ENCODE measurements at regions not wholly inside any gene's neighbourhood (a gene's known extent, or its start where the extent isn't known, plus 50 kb on each side); places are given as distances from the start of the nearest gene placed in this dataset.
"Not testable (repeated sequence)": the region's sequence is repeated elsewhere in the genome, so short reads cannot be mapped to it uniquely, and the experiment has no call there.

- CTCF ChIA-PET (ENCODE audit: partially characterized antibody), result no interaction called here
These were observed 676.7 kb upstream of the SPRY2 start for GRCh38 chr13:81017513-81018152.

GRCh38 chr13:81012031-81012430, 671.1 kb upstream of the SPRY2 start:
- DNase-seq, result no peak
- no peaks in the 10 kb centered on the region for H3K4me1 Mint-ChIP-seq
- no peak overlapping the region for H3K4me3 Mint-ChIP-seq
- ChIA-PET POLR2A (ENCODE audit: partially characterized antibody) (no interaction called here), CTCF (ENCODE audit: partially characterized antibody) (no interaction called here)
- H3K36me3 Mint-ChIP-seq, result no peaks in the 10 kb centered on the region
- no peaks in the 10 kb centered on the region for H3K4me1 ChIP-seq (ENCODE audit: insufficient read depth, low read length)
- H3K27me3 ChIP-seq (ENCODE audit: insufficient read depth, low read length), result no peaks in the 10 kb centered on the region
- no peak overlapping the region for H3K27ac Mint-ChIP-seq
- H3K4me3 ChIP-seq (ENCODE audit: low read length in 2 of 2), result no peak overlapping the region
- H3K27me3 Mint-ChIP-seq, result no peaks in the 10 kb centered on the region
- intact Hi-C loops (cut with micrococcal nuclease), result loop anchor here (10.0 kb wide), 1 partner anchor 1337 kb away; no protein-coding TSS in a partner anchor
- H3K36me3 ChIP-seq (ENCODE audit: insufficient read depth, low read length), result no peaks in the 10 kb centered on the region
- peaks cover 3 to 38% (median 15%) of the 10 kb centered on the region in 8 donors for H3K9me3 Mint-ChIP-seq
- H3K27ac ChIP-seq (ENCODE audit: low read depth, low read length), result no peak overlapping the region
- peaks cover 0 to 5% of the 10 kb centered on the region in 2 donors for H3K9me3 ChIP-seq (ENCODE audit: control insufficient read depth in 1 of 2, low read length in 2 of 2)

More at GRCh38 chr13:81017513-81018152, 676.7 kb upstream of the SPRY2 start:
- Histone ChIP-seq H3K27me3 (ENCODE audit: insufficient read depth, low read length) (no peaks in the 10 kb centered on the region), H3K36me3 (ENCODE audit: insufficient read depth, low read length) (no peaks in the 10 kb centered on the region), H3K4me1 (ENCODE audit: insufficient read depth, low read length) (no peaks in the 10 kb centered on the region), H3K4me3 (ENCODE audit: low read length in 2 of 2) (no peak overlapping the region), H3K9me3 (ENCODE audit: control insufficient read depth in 1 of 2, low read length in 2 of 2) (no peaks in the 10 kb centered on the region), H3K27ac (ENCODE audit: low read depth, low read length) (no peak overlapping the region)
- DNase-seq, result no peak
- POLR2A ChIA-PET (ENCODE audit: partially characterized antibody), result no interaction called here
- intact Hi-C loops (cut with micrococcal nuclease), result loop anchor here (10.0 kb wide), 1 partner anchor 1343 kb away; no protein-coding TSS in a partner anchor
- Mint-ChIP-seq H3K9me3 (peaks cover 2 to 25% (median 5%) of the 10 kb centered on the region in 8 donors), H3K4me1 (no peaks in the 10 kb centered on the region), H3K36me3 (no peaks in the 10 kb centered on the region), H3K27ac (no peak overlapping the region), H3K27me3 (no peaks in the 10 kb centered on the region), H3K4me3 (no peak overlapping the region)

GRCh38 chr13:81001828-81002385, 661.0 kb upstream of the SPRY2 start:
- DNase-seq, result no peak
- Mint-ChIP-seq H3K9me3 (peaks cover 0 to 21% (median 6%) of the 10 kb centered on the region in 8 donors), H3K27me3 (no peaks in the 10 kb centered on the region), H3K4me3 (no peak overlapping the region), H3K4me1 (no peaks in the 10 kb centered on the region), H3K36me3 (no peaks in the 10 kb centered on the region), H3K27ac (no peak overlapping the region)
- Histone ChIP-seq H3K36me3 (ENCODE audit: insufficient read depth, low read length) (no peaks in the 10 kb centered on the region), H3K4me1 (ENCODE audit: insufficient read depth, low read length) (no peaks in the 10 kb centered on the region), H3K27ac (ENCODE audit: low read depth, low read length) (no peak overlapping the region), H3K9me3 (ENCODE audit: control insufficient read depth in 1 of 2, low read length in 2 of 2) (no peaks in the 10 kb centered on the region), H3K27me3 (ENCODE audit: insufficient read depth, low read length) (no peaks in the 10 kb centered on the region), H3K4me3 (ENCODE audit: low read length in 2 of 2) (no peak overlapping the region)
- CTCF ChIA-PET (ENCODE audit: partially characterized antibody), result no interaction called here
- POLR2A ChIA-PET (ENCODE audit: partially characterized antibody), result no interaction called here
- intact Hi-C loops (cut with micrococcal nuclease), result no loop called here

GRCh38 chr13:80998603-80999002, 657.7 kb upstream of the SPRY2 start:
- CTCF ChIA-PET (ENCODE audit: partially characterized antibody), result not testable (repeated sequence)

GRCh38 chr13:80989747-80990146, 648.8 kb upstream of the SPRY2 start:
- Histone ChIP-seq H3K27ac (ENCODE audit: low read depth, low read length) (no peak overlapping the region), H3K36me3 (ENCODE audit: insufficient read depth, low read length) (no peaks in the 10 kb centered on the region), H3K4me1 (ENCODE audit: insufficient read depth, low read length) (no peaks in the 10 kb centered on the region), H3K27me3 (ENCODE audit: insufficient read depth, low read length) (no peaks in the 10 kb centered on the region), H3K4me3 (ENCODE audit: low read length in 2 of 2) (no peak overlapping the region), H3K9me3 (ENCODE audit: control insufficient read depth in 1 of 2, low read length in 2 of 2) (no peaks in the 10 kb centered on the region)
- intact Hi-C loops (cut with micrococcal nuclease), result no loop called here
- Mint-ChIP-seq H3K27ac (no peak overlapping the region), H3K4me3 (no peak overlapping the region), H3K4me1 (no peaks in the 10 kb centered on the region), H3K27me3 (no peaks in the 10 kb centered on the region), H3K9me3 (peaks cover 5 to 21% (median 9%) of the 10 kb centered on the region in 8 donors), H3K36me3 (no peaks in the 10 kb centered on the region)
- DNase-seq, result no peak
- ChIA-PET POLR2A (ENCODE audit: partially characterized antibody) (no interaction called here), CTCF (ENCODE audit: partially characterized antibody) (no interaction called here)

More at GRCh38 chr13:80998603-80999002, 657.7 kb upstream of the SPRY2 start:
- H3K4me3 Mint-ChIP-seq; H3K36me3 Mint-ChIP-seq; H3K9me3 ChIP-seq (ENCODE audit: control insufficient read depth in 1 of 2, low read length in 2 of 2); H3K4me3 ChIP-seq (ENCODE audit: low read length in 2 of 2); POLR2A ChIA-PET (ENCODE audit: partially characterized antibody); H3K4me1 ChIP-seq (ENCODE audit: insufficient read depth, low read length); H3K27ac Mint-ChIP-seq; H3K27ac ChIP-seq (ENCODE audit: low read depth, low read length); intact Hi-C loops (cut with micrococcal nuclease); H3K4me1 Mint-ChIP-seq; H3K27me3 Mint-ChIP-seq; H3K36me3 ChIP-seq (ENCODE audit: insufficient read depth, low read length); H3K27me3 ChIP-seq (ENCODE audit: insufficient read depth, low read length); DNase-seq: not testable (repeated sequence)
- H3K9me3 Mint-ChIP-seq, result peaks cover 0 to 18% (median 6%) of the 10 kb centered on the region in 8 donors

GRCh38 chr13:80989241-80989640, 648.3 kb upstream of the SPRY2 start:
- no peaks in the 10 kb centered on the region for H3K4me1 ChIP-seq (ENCODE audit: insufficient read depth, low read length)
- no peak for DNase-seq
- intact Hi-C loops (cut with micrococcal nuclease), result no loop called here
- CTCF ChIA-PET (ENCODE audit: partially characterized antibody), result no interaction called here
- H3K27me3 Mint-ChIP-seq, result no peaks in the 10 kb centered on the region
- H3K27me3 ChIP-seq (ENCODE audit: insufficient read depth, low read length), result no peaks in the 10 kb centered on the region
- H3K9me3 Mint-ChIP-seq, result peaks cover 5 to 21% (median 9%) of the 10 kb centered on the region in 8 donors
- H3K36me3 ChIP-seq (ENCODE audit: insufficient read depth, low read length), result no peaks in the 10 kb centered on the region
- no peak overlapping the region for H3K4me3 Mint-ChIP-seq
- no peaks in the 10 kb centered on the region for H3K4me1 Mint-ChIP-seq
- H3K36me3 Mint-ChIP-seq, result no peaks in the 10 kb centered on the region
- H3K27ac ChIP-seq (ENCODE audit: low read depth, low read length), result no peak overlapping the region
- H3K27ac Mint-ChIP-seq, result no peak overlapping the region
- no peaks in the 10 kb centered on the region for H3K9me3 ChIP-seq (ENCODE audit: control insufficient read depth in 1 of 2, low read length in 2 of 2)
- no peak overlapping the region for H3K4me3 ChIP-seq (ENCODE audit: low read length in 2 of 2)
- POLR2A ChIA-PET (ENCODE audit: partially characterized antibody), result no interaction called here

GRCh38 chr13:80988391-80989151, 647.6 kb upstream of the SPRY2 start:
- Mint-ChIP-seq H3K9me3 (peaks cover 5 to 21% (median 9%) of the 10 kb centered on the region in 8 donors), H3K27ac (no peak overlapping the region), H3K4me1 (no peaks in the 10 kb centered on the region), H3K36me3 (no peaks in the 10 kb centered on the region), H3K4me3 (no peak overlapping the region), H3K27me3 (no peaks in the 10 kb centered on the region)
- Histone ChIP-seq H3K9me3 (ENCODE audit: control insufficient read depth in 1 of 2, low read length in 2 of 2) (no peaks in the 10 kb centered on the region), H3K27me3 (ENCODE audit: insufficient read depth, low read length) (no peaks in the 10 kb centered on the region), H3K4me3 (ENCODE audit: low read length in 2 of 2) (no peak overlapping the region), H3K27ac (ENCODE audit: low read depth, low read length) (no peak overlapping the region), H3K4me1 (ENCODE audit: insufficient read depth, low read length) (no peaks in the 10 kb centered on the region), H3K36me3 (ENCODE audit: insufficient read depth, low read length) (no peaks in the 10 kb centered on the region)
- intact Hi-C loops (cut with micrococcal nuclease), result no loop called here
- POLR2A ChIA-PET (ENCODE audit: partially characterized antibody), result no interaction called here
- CTCF ChIA-PET (ENCODE audit: partially characterized antibody), result no interaction called here
- DNase-seq, result no peak

Data from CD4-positive, alpha-beta memory T cell (primary cell).